Endothelial cell of umbilical vein (primary cell): ENCODE measurements at regions not wholly inside any gene's neighbourhood (a gene's known extent, or its start where the extent isn't known, plus 50 kb on each side); places are given as distances from the start of the nearest gene placed in this dataset.

Source experiments
- BruUV-seq: library from RNA; stranded (reverse); fragments of 400-500 nt; replicated peaks from 2 replicates; lab custom pipeline; 2021; lab: Mats Ljungman, UMichigan
- CTCF ChIA-PET: fragments of 300-600, 350-600 bp; sonication (Branson Sonifier 250); formaldehyde crosslinking; loops from one replicate; lab custom pipeline; 2021; ENCODE audit warnings: antibody characterized with exemption, inconsistent platforms; lab: Charles Lee
- POLR2A ChIA-PET: fragments of 300-600, 350-600 bp; sonication (Branson Sonifier 250); formaldehyde crosslinking; loops from one replicate; lab custom pipeline; 2021; ENCODE audit warnings: antibody characterized with exemption, inconsistent platforms; lab: Charles Lee
- DNase-seq: peaks from one replicate; pipeline ENCODE4 v3.0.0-alpha.2; 2011; ENCODE audit warnings: low read depth, low spot score
- FAIRE-seq: peaks from 2 replicates; lab custom pipeline; 2011; peaks lifted over from hg19 to GRCh38; lab: Jason Lieb, UNC
- H2AFZ ChIP-seq: 2 replicates; pipeline ENCODE4 v1.6.0; 2012; ENCODE audit warnings: low read depth, low read length, control low read depth, inconsistent platforms
- H3K27ac ChIP-seq: 2 replicates; pipeline ENCODE4 v1.5.1; 2011; ENCODE audit warnings: low read depth, mild to moderate bottlenecking, control low read depth, low read length, moderate library complexity; ENCODE audit not compliant: insufficient read depth
- H3K27me3 ChIP-seq, 2 experiments: 2 replicates each; pipeline versions ENCODE4 v1.6.0 to v1.6.1; 2011; ENCODE audit warnings: low read length in 2 of 2, mixed read lengths in 1 of 2; ENCODE audit not compliant: control insufficient read depth in 2 of 2, insufficient read depth in 2 of 2
- H3K36me3 ChIP-seq, 2 experiments: 2 replicates in 1 of 2; 3 replicates in 1 of 2; pipeline ENCODE4 v1.5.1; 2011; ENCODE audit warnings: low read length in 2 of 2, mild to moderate bottlenecking in 1 of 2, moderate library complexity in 1 of 2; ENCODE audit not compliant: control insufficient read depth in 2 of 2, insufficient read depth in 2 of 2; ENCODE audit errors: extremely low read depth in 1 of 2
- H3K4me1 ChIP-seq: 3 replicates; pipeline ENCODE4 v1.5.1; 2011; ENCODE audit warnings: mild to moderate bottlenecking, low read length; ENCODE audit not compliant: control insufficient read depth, insufficient read depth; ENCODE audit errors: extremely low read depth
- H3K4me2 ChIP-seq: 2 replicates; pipeline ENCODE4 v1.6.1; 2011; ENCODE audit warnings: low read length, control low read depth, mixed read lengths; ENCODE audit not compliant: insufficient read depth
- H3K4me3 ChIP-seq, 3 experiments: fragments of 200-600 bp in 1 of 3; sonication (generic), shearing (Covaris generic) in 1 of 3; replicated peaks in 1 of 3; 2 replicates each; pipeline ENCODE4 v1.5.1; 2011 to 2016; ENCODE audit warnings: control low read depth in 3 of 3, low read length in 3 of 3, mild to moderate bottlenecking in 2 of 3, inconsistent platforms in 1 of 3, low read depth in 1 of 3, moderate library complexity in 1 of 3; ENCODE audit not compliant: insufficient read depth in 1 of 3
- H3K79me2 ChIP-seq: 2 replicates; pipeline ENCODE4 v1.6.0; 2012; ENCODE audit warnings: low read length, inconsistent platforms; ENCODE audit not compliant: control insufficient read depth, insufficient read depth
- H3K9ac ChIP-seq: replicated peaks from 2 replicates; pipeline ENCODE3; 2011; ENCODE audit warnings: low read length, control low read depth; ENCODE audit not compliant: insufficient read depth; ENCODE audit errors: extremely low read depth
- H3K9me1 ChIP-seq: replicated peaks from 3 replicates; pipeline ENCODE4 v1.6.0; 2011; ENCODE audit warnings: mild to moderate bottlenecking, low read length; ENCODE audit not compliant: control insufficient read depth, insufficient read depth; ENCODE audit errors: extremely low read depth
- H3K9me3 ChIP-seq: replicated peaks from 2 replicates; pipeline ENCODE4 v1.5.1; 2012; ENCODE audit warnings: low read length, inconsistent platforms; ENCODE audit not compliant: control insufficient read depth, insufficient read depth
- H4K20me1 ChIP-seq: replicated peaks from 2 replicates; pipeline ENCODE3; 2011; ENCODE audit warnings: mild to moderate bottlenecking, low read length; ENCODE audit not compliant: control insufficient read depth, insufficient read depth; ENCODE audit errors: extremely low read depth
- CTCF ChIP-seq, 2 donors: IDR thresholded peaks; 1 replicate in 1 of 2; 2 replicates in 1 of 2; pipeline ENCODE4 v1.5.1; 2011; ENCODE audit warnings: low read length in 2 of 2, mild to moderate bottlenecking in 2 of 2, moderate library complexity in 2 of 2, control low read depth in 1 of 2, inconsistent platforms in 1 of 2, low read depth in 1 of 2; ENCODE audit not compliant: insufficient read depth in 1 of 2; ENCODE audit errors: extremely low read depth in 1 of 2
- EZH2 ChIP-seq: IDR thresholded peaks from 2 replicates; pipeline ENCODE4 v1.6.1; 2012; ENCODE audit warnings: borderline replicate concordance, low read depth, mild to moderate bottlenecking, moderate library complexity, low read length, inconsistent platforms; ENCODE audit not compliant: severe bottlenecking
- FOS ChIP-seq: IDR thresholded peaks from 2 replicates; pipeline ENCODE4 v1.6.1; 2011; ENCODE audit warnings: mild to moderate bottlenecking, low read length, moderate library complexity, borderline replicate concordance; ENCODE audit not compliant: insufficient read depth
- GATA2 ChIP-seq: IDR thresholded peaks from 2 replicates; pipeline ENCODE4 v1.7.0; 2011; ENCODE audit warnings: low read depth, mild to moderate bottlenecking, moderate library complexity, mixed read lengths, low read length; ENCODE audit not compliant: insufficient read length, insufficient read depth
- JUN ChIP-seq: IDR thresholded peaks from 2 replicates; pipeline ENCODE4 v1.6.1; 2011; ENCODE audit warnings: borderline replicate concordance, low read depth; ENCODE audit not compliant: insufficient read length, insufficient read depth
- MAX ChIP-seq: IDR thresholded peaks from 2 replicates; pipeline ENCODE4 v1.6.1; 2011; ENCODE audit not compliant: insufficient read depth, insufficient read length
- MYC ChIP-seq: IDR thresholded peaks from one replicate; pipeline ENCODE4 v1.6.1; 2011; ENCODE audit warnings: mild to moderate bottlenecking, low read depth, low read length
- POLR2A ChIP-seq: IDR thresholded peaks from 2 replicates; pipeline ENCODE4 v1.6.1; 2012; ENCODE audit warnings: low read depth, mild to moderate bottlenecking, control low read depth, low read length
- POLR2AphosphoS5 ChIP-seq: IDR thresholded peaks from 2 replicates; pipeline ENCODE4 v1.6.1; 2012; ENCODE audit warnings: low read depth, mild to moderate bottlenecking, control low read depth, low read length, moderate library complexity; ENCODE audit not compliant: insufficient read depth
- dilution Hi-C: fragments of 300-500 bp; cut with MboI; formaldehyde crosslinking; loops from one replicate; pipeline ENCODE4 v1.15.0; 2019; ENCODE audit warnings: low sequenced_read_pairs; ENCODE audit not compliant: extremely low pct_ligation_motif_present
- intact Hi-C: fragments of 100-400 bp; cut with micrococcal nuclease; formaldehyde crosslinking; loops from one replicate; pipeline ENCODE4 v1.10.0; 2022

- POLR2A ChIA-PET, result no interaction called here
- no TSS peak for BruUV-seq
- no peak overlapping the region for H3K4me2 ChIP-seq
- no peaks in the 10 kb centered on the region for H4K20me1 ChIP-seq
- CTCF ChIA-PET, result interaction anchor here (0.6 to 1.4 kb wide), 3 partner anchors 10 to 32 kb away, joined by 3 to 5 read pairs (median 4); no protein-coding TSS in a partner anchor
- dilution Hi-C loops, result no loop called here
- no peaks in the 10 kb centered on the region for H3K4me1 ChIP-seq
- H3K9me1 ChIP-seq, result no peaks in the 10 kb centered on the region
- DNase-seq, result no peak
- TF ChIP-seq POLR2AphosphoS5, result no peak
- TF ChIP-seq JUN, result no peak
- no peak for TF ChIP-seq GATA2
- no peak for TF ChIP-seq FOS
- TF ChIP-seq CTCF (IDR thresholded peaks at IDR 0.05; ENCODE audit: extremely low read depth in 1 of 2, insufficient read depth in 1 of 2, low read depth in 1 of 2, low read length in 2 of 2), result no peak
- no peak for TF ChIP-seq EZH2
- TF ChIP-seq MAX, result no peak
- TF ChIP-seq MYC, result no peak
- no peak for TF ChIP-seq POLR2A
- H3K79me2 ChIP-seq, result no peaks in the 10 kb centered on the region
- H3K27me3 ChIP-seq, result no peaks in the 10 kb centered on the region
- no peak for FAIRE-seq
- H3K36me3 ChIP-seq, result no peaks in the 10 kb centered on the region
- intact Hi-C loops, result no loop called here
- no peak overlapping the region for H3K4me3 ChIP-seq
- no peak overlapping the region for H3K9ac ChIP-seq
- no peak overlapping the region for H2AFZ ChIP-seq
- H3K9me3 ChIP-seq, result no peaks in the 10 kb centered on the region
- H3K27ac ChIP-seq, result no peak overlapping the region
Observed at GRCh38 chr13:40283666-40284065, 382.8 kb downstream of the FOXO1 start.
